ENCODE measurements at regions not wholly inside any gene's neighbourhood (a gene's known extent, or its start where the extent isn't known, plus 50 kb on each side); places are given as distances from the start of the nearest gene placed in this dataset.

DNA sequence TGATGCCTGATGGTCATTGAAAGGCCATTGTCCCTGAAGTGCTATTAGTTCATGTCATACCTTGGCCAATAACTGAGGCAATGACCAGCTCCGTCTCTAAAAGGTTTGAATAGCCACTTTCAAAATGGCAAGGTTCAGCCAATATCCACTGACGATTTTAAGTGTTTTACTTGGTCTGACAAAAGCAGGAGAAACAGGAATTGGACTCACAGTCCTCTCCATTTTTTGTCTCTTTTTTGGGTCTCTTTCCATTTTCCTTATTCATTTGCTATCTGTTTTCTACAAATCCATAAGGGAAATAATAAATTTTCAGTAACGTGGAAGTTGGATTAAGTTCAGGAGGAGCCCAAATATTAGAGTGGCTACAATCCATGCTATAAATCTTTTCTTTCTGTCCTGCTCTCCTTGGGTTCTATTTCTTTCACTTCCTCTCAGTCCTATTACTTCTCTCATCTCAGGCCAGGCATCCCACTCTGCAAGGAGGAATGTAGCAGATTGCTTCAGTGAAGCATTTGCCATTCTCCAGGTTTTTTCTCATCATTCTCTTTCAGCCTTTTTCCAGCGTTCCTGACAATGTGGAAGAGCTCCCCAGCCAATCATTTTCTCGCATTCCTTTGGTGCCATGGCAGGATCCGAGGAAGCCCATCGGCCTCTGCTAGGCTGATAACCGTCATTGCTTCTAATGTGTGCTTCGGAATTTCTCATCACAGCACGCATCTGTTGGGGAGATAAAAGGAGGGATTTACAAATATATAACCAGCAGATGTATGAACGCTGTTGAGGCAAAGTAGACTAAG is 414.5 kb downstream of the ADGRL2 start:
- no peak for DNase-seq (ENCODE audit: low spot score)
- Histone ChIP-seq H3K27me3 (ENCODE audit: insufficient read depth, poor library complexity, severe bottlenecking) (no peaks in the 10 kb centered on the region), H3K4me3 (ENCODE audit: severe bottlenecking) (no peak overlapping the region), H3K27ac (ENCODE audit: poor library complexity, severe bottlenecking) (no peak overlapping the region), H3K36me3 (ENCODE audit: low read depth) (no peaks in the 10 kb centered on the region), H3K9me3 (ENCODE audit: severe bottlenecking) (no peaks in the 10 kb centered on the region), H3K4me1 (ENCODE audit: insufficient read depth, poor library complexity, severe bottlenecking) (no peaks in the 10 kb centered on the region)
- TF ChIP-seq CTCF (IDR thresholded peaks at IDR 0.05; ENCODE audit: poor library complexity, severe bottlenecking) = no peak
- no peak for ATAC-seq (ENCODE audit: low read depth)

- no peak overlapping the region for H3K27ac ChIP-seq (ENCODE audit: poor library complexity, severe bottlenecking)
- ATAC-seq (ENCODE audit: low read depth) = no peak
- H3K27me3 ChIP-seq (ENCODE audit: insufficient read depth, poor library complexity, severe bottlenecking) = no peaks in the 10 kb centered on the region
- TF ChIP-seq CTCF (IDR thresholded peaks at IDR 0.05; ENCODE audit: poor library complexity, severe bottlenecking) = no peak
- no peaks in the 10 kb centered on the region for H3K36me3 ChIP-seq (ENCODE audit: low read depth)
- no peak overlapping the region for H3K4me3 ChIP-seq (ENCODE audit: severe bottlenecking)
- no peaks in the 10 kb centered on the region for H3K4me1 ChIP-seq (ENCODE audit: insufficient read depth, poor library complexity, severe bottlenecking)
- no peaks in the 10 kb centered on the region for H3K9me3 ChIP-seq (ENCODE audit: severe bottlenecking)
- no peak for DNase-seq (ENCODE audit: low spot score)
Measured at GRCh38 chr1:82214606-82215005, 413.9 kb downstream of the ADGRL2 start.

- ATAC-seq (ENCODE audit: low read depth) (no peak), DNase-seq (ENCODE audit: low spot score) (no peak)
- Histone ChIP-seq H3K36me3 (ENCODE audit: low read depth) (no peaks in the 10 kb centered on the region), H3K27me3 (ENCODE audit: insufficient read depth, poor library complexity, severe bottlenecking) (no peaks in the 10 kb centered on the region), H3K4me1 (ENCODE audit: insufficient read depth, poor library complexity, severe bottlenecking) (no peaks in the 10 kb centered on the region), H3K27ac (ENCODE audit: poor library complexity, severe bottlenecking) (no peak overlapping the region), H3K9me3 (ENCODE audit: severe bottlenecking) (no peaks in the 10 kb centered on the region), H3K4me3 (ENCODE audit: severe bottlenecking) (no peak overlapping the region)
- TF ChIP-seq CTCF (IDR thresholded peaks at IDR 0.05; ENCODE audit: poor library complexity, severe bottlenecking) = no peak
Measured at GRCh38 chr1:82197606-82198005, 396.9 kb downstream of the ADGRL2 start.

- no peaks in the 10 kb centered on the region for H3K27me3 ChIP-seq (ENCODE audit: insufficient read depth, poor library complexity, severe bottlenecking)
- no peak overlapping the region for H3K27ac ChIP-seq (ENCODE audit: poor library complexity, severe bottlenecking)
- H3K4me3 ChIP-seq (ENCODE audit: severe bottlenecking) = no peak overlapping the region
- H3K4me1 ChIP-seq (ENCODE audit: insufficient read depth, poor library complexity, severe bottlenecking) = no peaks in the 10 kb centered on the region
- DNase-seq (ENCODE audit: low spot score) = no peak
- no peak for ATAC-seq (ENCODE audit: low read depth)
- H3K9me3 ChIP-seq (ENCODE audit: severe bottlenecking) = no peaks in the 10 kb centered on the region
- no peaks in the 10 kb centered on the region for H3K36me3 ChIP-seq (ENCODE audit: low read depth)
- TF ChIP-seq CTCF (IDR thresholded peaks at IDR 0.05; ENCODE audit: poor library complexity, severe bottlenecking) = no peak
Measured at GRCh38 chr1:82195245-82195644, 394.5 kb downstream of the ADGRL2 start.

GRCh38 chr1:82185084-82185483 is 384.4 kb downstream of the ADGRL2 start:
- Histone ChIP-seq H3K36me3 (ENCODE audit: low read depth) (no peaks in the 10 kb centered on the region), H3K9me3 (ENCODE audit: severe bottlenecking) (no peaks in the 10 kb centered on the region), H3K27me3 (ENCODE audit: insufficient read depth, poor library complexity, severe bottlenecking) (no peaks in the 10 kb centered on the region), H3K27ac (ENCODE audit: poor library complexity, severe bottlenecking) (no peak overlapping the region), H3K4me3 (ENCODE audit: severe bottlenecking) (no peak overlapping the region), H3K4me1 (ENCODE audit: insufficient read depth, poor library complexity, severe bottlenecking) (no peaks in the 10 kb centered on the region)
- TF ChIP-seq CTCF (IDR thresholded peaks at IDR 0.05; ENCODE audit: poor library complexity, severe bottlenecking) = no peak
- no peak for DNase-seq (ENCODE audit: low spot score)
- ATAC-seq (ENCODE audit: low read depth) = no peak
